SK-N-SH (cell line): ENCODE measurements at regions not wholly inside any gene's neighbourhood (a gene's known extent, or its start where the extent isn't known, plus 50 kb on each side); places are given as distances from the start of the nearest gene placed in this dataset.

Experiments
- CTCF ChIA-PET: fragments of 300-600, 350-600 bp; formaldehyde crosslinking; extraction: SDS; loops from one replicate; lab custom pipeline; 2021; lab: Yijun Ruan, JAX
- POLR2A ChIA-PET: fragments of 350-600 bp; sonication (Branson Sonifier 250); formaldehyde crosslinking; extraction: SDS; loops from one replicate; lab custom pipeline; 2020; ENCODE audit warnings: antibody characterized with exemption, inconsistent platforms; lab: Yijun Ruan, JAX
- DNase-seq: peaks from one replicate; pipeline ENCODE4 v3.0.0; 2012
- H2AFZ ChIP-seq: fragments of 200-600 bp; sonication (generic); 2 replicates; pipeline ENCODE4 v1.8.1; 2016; ENCODE audit warnings: antibody characterized with exemption, mild to moderate bottlenecking, low read depth
- H3F3A ChIP-seq: fragments of 200-600 bp; sonication (generic); replicated peaks from 2 replicates; pipeline ENCODE3; 2016; ENCODE audit warnings: antibody characterized with exemption, mild to moderate bottlenecking; ENCODE audit not compliant: insufficient read depth
- H3K27ac ChIP-seq, 2 experiments: fragments of 200-500 bp in 1 of 2; fragments of 200-600 bp in 1 of 2; sonication (Bioruptor generic) in 1 of 2; sonication (generic), shearing (Covaris generic) in 1 of 2; 2 replicates each; pipeline versions ENCODE4 v1.5.1 to v1.6.1; 2014 to 2016; ENCODE audit warnings: low read depth in 2 of 2, inconsistent platforms in 1 of 2, low read length in 1 of 2, mild to moderate bottlenecking in 1 of 2, mixed read lengths in 1 of 2
- H3K27me3 ChIP-seq: fragments of 200-600 bp; sonication (generic), shearing (Covaris generic); 2 replicates; pipeline ENCODE4 v1.6.1; 2016; ENCODE audit warnings: mixed run types; ENCODE audit not compliant: insufficient read depth
- H3K36me3 ChIP-seq, 2 experiments: fragments of 200-500 bp in 1 of 2; fragments of 200-600 bp in 1 of 2; sonication (Bioruptor generic) in 1 of 2; sonication (generic) in 1 of 2; replicated peaks in 1 of 2; 2 replicates each; pipeline versions ENCODE3 to v1.5.1; 2014 to 2016; ENCODE audit warnings: low read length in 1 of 2, mild to moderate bottlenecking in 1 of 2; ENCODE audit not compliant: insufficient read depth in 2 of 2, control insufficient read depth in 1 of 2
- H3K4me1 ChIP-seq, 2 experiments: fragments of 200-500 bp in 1 of 2; fragments of 200-600 bp in 1 of 2; sonication (Bioruptor generic) in 1 of 2; sonication (generic), shearing (Covaris generic) in 1 of 2; 2 replicates each; pipeline versions ENCODE4 v1.5.1 to v1.6.1; 2014 to 2016; ENCODE audit warnings: low read depth in 1 of 2, low read length in 1 of 2, mixed run types in 1 of 2; ENCODE audit not compliant: insufficient read depth in 2 of 2, control insufficient read depth in 1 of 2
- H3K4me2 ChIP-seq: fragments of 200-600 bp; sonication (generic), shearing (Covaris generic); 2 replicates; pipeline ENCODE4 v1.6.1; 2017; ENCODE audit warnings: mixed run types
- H3K4me3 ChIP-seq, 2 experiments: fragments of 200-500 bp in 1 of 2; fragments of 200-600 bp in 1 of 2; sonication (Bioruptor generic) in 1 of 2; sonication (generic), shearing (Covaris generic) in 1 of 2; 2 replicates each; pipeline versions ENCODE4 v1.5.1 to v1.8.1; 2014 to 2016; ENCODE audit warnings: low read depth in 2 of 2, inconsistent platforms in 1 of 2, low read length in 1 of 2, mild to moderate bottlenecking in 1 of 2, mixed read lengths in 1 of 2, moderate library complexity in 1 of 2
- H3K79me2 ChIP-seq: fragments of 200-600 bp; sonication (generic); 2 replicates; pipeline ENCODE4 v1.8.1; 2017; ENCODE audit warnings: mild to moderate bottlenecking; ENCODE audit not compliant: insufficient read depth
- H3K9ac ChIP-seq: fragments of 200-600 bp; sonication (generic); 2 replicates; pipeline ENCODE4 v1.6.1; 2017; ENCODE audit warnings: mixed run types
- H3K9me2 ChIP-seq: fragments of 200-600 bp; sonication (generic); 2 replicates; pipeline ENCODE4 v1.6.1; 2017; ENCODE audit warnings: mixed run types
- H3K9me3 ChIP-seq: fragments of 200-600 bp; sonication (generic); 2 replicates; pipeline ENCODE4 v1.6.1; 2017; ENCODE audit warnings: mixed run types, mild to moderate bottlenecking, moderate library complexity
- H4K20me1 ChIP-seq: fragments of 200-600 bp; sonication (generic); 2 replicates; pipeline ENCODE4 v1.6.1; 2017; ENCODE audit warnings: mild to moderate bottlenecking, mixed run types; ENCODE audit not compliant: insufficient read depth
- CHD2 ChIP-seq: fragments of 150-350 bp; IDR thresholded peaks from 2 replicates; pipeline ENCODE4 v1.6.1; 2018; ENCODE audit warnings: low read length; ENCODE audit not compliant: partially characterized antibody
- ELF1 ChIP-seq: IDR thresholded peaks from 2 replicates; pipeline ENCODE4 v1.4.0; 2012
- EP300 ChIP-seq, 2 experiments: IDR thresholded peaks; 2 replicates each; pipeline versions ENCODE4 v1.4.0 to v1.6.1; 2012; ENCODE audit warnings: borderline replicate concordance in 1 of 2, low read depth in 1 of 2, low read length in 1 of 2
- FOSL2 ChIP-seq: IDR thresholded peaks from 2 replicates; pipeline ENCODE4 v1.4.0; 2012; ENCODE audit warnings: low read depth, mild to moderate bottlenecking, moderate library complexity, borderline replicate concordance
- GABPA ChIP-seq: IDR thresholded peaks from 2 replicates; pipeline ENCODE4 v1.4.0; 2012; ENCODE audit warnings: low read depth, mild to moderate bottlenecking
- GATA2 ChIP-seq: sonication (generic); formaldehyde crosslinking; IDR thresholded peaks from 2 replicates; pipeline ENCODE4 v1.5.0; 2020; ENCODE audit warnings: mild to moderate bottlenecking, missing genetic modification reagents
- MXI1 ChIP-seq: IDR thresholded peaks from 2 replicates; pipeline ENCODE4 v1.6.1; 2012; ENCODE audit warnings: mild to moderate bottlenecking, low read depth, low read length, improper control_type of control experiment
- NRF1 ChIP-seq: IDR thresholded peaks from 2 replicates; pipeline ENCODE4 v1.6.1; 2012; ENCODE audit warnings: low read depth, mild to moderate bottlenecking, low read length
- PBX3 ChIP-seq: IDR thresholded peaks from 2 replicates; pipeline ENCODE4; 2012
- RCOR1 ChIP-seq: fragments of 150-350 bp; IDR thresholded peaks from 2 replicates; pipeline ENCODE4 v1.6.1; 2017; ENCODE audit warnings: antibody characterized with exemption, low read length
- SIN3A ChIP-seq: IDR thresholded peaks from 2 replicates; pipeline ENCODE4 v1.6.1; 2012; ENCODE audit warnings: low read depth, mild to moderate bottlenecking, low read length, moderate library complexity, borderline replicate concordance
- SMC3 ChIP-seq: IDR thresholded peaks from 2 replicates; pipeline ENCODE4 v1.6.1; 2012; ENCODE audit warnings: low read depth, low read length, improper control_type of control experiment
- TCF12 ChIP-seq: IDR thresholded peaks from 2 replicates; pipeline ENCODE4 v1.4.0; 2012
- USF1 ChIP-seq: IDR thresholded peaks from 2 replicates; pipeline ENCODE4 v1.4.0; 2012; ENCODE audit warnings: low read depth, borderline replicate concordance
- YY1 ChIP-seq: IDR thresholded peaks from 2 replicates; pipeline ENCODE4 v1.4.0; 2012; ENCODE audit warnings: low read depth, mild to moderate bottlenecking
- WGBS: methylation state at CpG from one replicate; pipeline ENCODE4 v1.1.6; 2017; ENCODE audit warnings: low lambda C conversion rate; 5-methylcytosine and 5-hydroxymethylcytosine counted together
- TF ChIP-seq, protein P1 (sequence below): IDR thresholded peaks from 2 replicates; pipeline ENCODE4 v1.6.1; 2012; ENCODE audit warnings: mild to moderate bottlenecking, low read depth, low read length, moderate library complexity
- TF ChIP-seq, protein P2 (sequence below): IDR thresholded peaks from 2 replicates; pipeline ENCODE4 v1.4.0; 2012; ENCODE audit warnings: low read depth, borderline replicate concordance

DNA sequence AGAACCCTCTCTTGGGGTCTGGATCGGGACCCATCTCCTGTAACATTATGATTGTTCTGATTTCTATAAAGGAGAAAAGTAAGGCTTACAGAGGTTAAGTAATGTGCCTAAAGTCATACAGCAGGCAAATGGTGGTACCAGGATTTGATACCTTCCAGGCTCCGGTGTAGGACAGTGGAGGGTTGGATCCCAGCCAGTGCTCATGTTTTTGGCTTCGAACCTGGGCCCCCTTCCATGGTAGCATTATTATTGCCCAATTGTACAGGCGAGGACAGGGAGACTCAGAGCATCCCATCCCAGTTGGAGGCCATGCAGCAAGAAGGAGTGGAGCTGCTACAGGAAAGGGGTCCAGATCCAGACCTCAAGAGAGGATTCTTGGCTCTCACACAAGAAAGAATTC lies 202.7 kb downstream of the TFAP2C start:
- peaks cover 49% of the 10 kb centered on the region for H3K27me3 ChIP-seq
- CTCF ChIA-PET: no interaction called here
- no peaks in the 10 kb centered on the region for H3F3A ChIP-seq
- no peaks in the 10 kb centered on the region for H3K4me1 ChIP-seq
- H3K9me3 ChIP-seq: no peaks in the 10 kb centered on the region
- H3K4me2 ChIP-seq: no peak overlapping the region
- no peaks in the 10 kb centered on the region for H3K36me3 ChIP-seq
- no peak overlapping the region for H2AFZ ChIP-seq
- no peaks in the 10 kb centered on the region for H4K20me1 ChIP-seq
- 4% methylated on average over 4 of the region's 4 CpGs for WGBS
- no peak overlapping the region for H3K4me3 ChIP-seq
- TF ChIP-seq PBX3 (no peak), TCF12 (no peak), SMC3 (no peak), YY1 (no peak), SIN3A (no peak), MXI1 (no peak), EP300 (IDR thresholded peaks at IDR 0.05; ENCODE audit: borderline replicate concordance in 1 of 2, low read depth in 1 of 2, low read length in 1 of 2) (no peak), NRF1 (no peak), CHD2 (no peak), GATA2 (CRISPR knock-in tag) (no peak), FOSL2 (no peak), RCOR1 (no peak), USF1 (no peak), GABPA (no peak)
- TF ChIP-seq, protein P1, sequence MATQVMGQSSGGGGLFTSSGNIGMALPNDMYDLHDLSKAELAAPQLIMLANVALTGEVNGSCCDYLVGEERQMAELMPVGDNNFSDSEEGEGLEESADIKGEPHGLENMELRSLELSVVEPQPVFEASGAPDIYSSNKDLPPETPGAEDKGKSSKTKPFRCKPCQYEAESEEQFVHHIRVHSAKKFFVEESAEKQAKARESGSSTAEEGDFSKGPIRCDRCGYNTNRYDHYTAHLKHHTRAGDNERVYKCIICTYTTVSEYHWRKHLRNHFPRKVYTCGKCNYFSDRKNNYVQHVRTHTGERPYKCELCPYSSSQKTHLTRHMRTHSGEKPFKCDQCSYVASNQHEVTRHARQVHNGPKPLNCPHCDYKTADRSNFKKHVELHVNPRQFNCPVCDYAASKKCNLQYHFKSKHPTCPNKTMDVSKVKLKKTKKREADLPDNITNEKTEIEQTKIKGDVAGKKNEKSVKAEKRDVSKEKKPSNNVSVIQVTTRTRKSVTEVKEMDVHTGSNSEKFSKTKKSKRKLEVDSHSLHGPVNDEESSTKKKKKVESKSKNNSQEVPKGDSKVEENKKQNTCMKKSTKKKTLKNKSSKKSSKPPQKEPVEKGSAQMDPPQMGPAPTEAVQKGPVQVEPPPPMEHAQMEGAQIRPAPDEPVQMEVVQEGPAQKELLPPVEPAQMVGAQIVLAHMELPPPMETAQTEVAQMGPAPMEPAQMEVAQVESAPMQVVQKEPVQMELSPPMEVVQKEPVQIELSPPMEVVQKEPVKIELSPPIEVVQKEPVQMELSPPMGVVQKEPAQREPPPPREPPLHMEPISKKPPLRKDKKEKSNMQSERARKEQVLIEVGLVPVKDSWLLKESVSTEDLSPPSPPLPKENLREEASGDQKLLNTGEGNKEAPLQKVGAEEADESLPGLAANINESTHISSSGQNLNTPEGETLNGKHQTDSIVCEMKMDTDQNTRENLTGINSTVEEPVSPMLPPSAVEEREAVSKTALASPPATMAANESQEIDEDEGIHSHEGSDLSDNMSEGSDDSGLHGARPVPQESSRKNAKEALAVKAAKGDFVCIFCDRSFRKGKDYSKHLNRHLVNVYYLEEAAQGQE: no peak
- H3K27ac ChIP-seq: no peak overlapping the region
- H3K9me2 ChIP-seq: no peaks in the 10 kb centered on the region
- H3K9ac ChIP-seq: no peak overlapping the region
- POLR2A ChIA-PET: no interaction called here
- no peak for DNase-seq
- H3K79me2 ChIP-seq: no peaks in the 10 kb centered on the region

GRCh38 chr20:56833427-56833826 lies 204.3 kb downstream of the TFAP2C start:
- Histone ChIP-seq H3K9ac (no peak overlapping the region), H3K27me3 (peaks cover 32% of the 10 kb centered on the region), H3K9me3 (no peaks in the 10 kb centered on the region), H3K36me3 (no peaks in the 10 kb centered on the region), H3F3A (no peaks in the 10 kb centered on the region), H3K9me2 (no peaks in the 10 kb centered on the region), H3K4me1 (no peaks in the 10 kb centered on the region), H3K4me2 (no peak overlapping the region), H3K79me2 (no peaks in the 10 kb centered on the region), H2AFZ (no peak overlapping the region), H4K20me1 (no peaks in the 10 kb centered on the region), H3K27ac (no peak overlapping the region), H3K4me3 (no peak overlapping the region)
- POLR2A ChIA-PET: no interaction called here
- WGBS: 19% methylated on average over 5 of the region's 5 CpGs
- CTCF ChIA-PET: no interaction called here
- no peak for DNase-seq
- TF ChIP-seq USF1 (no peak), NRF1 (no peak), ELF1 (no peak), SMC3 (no peak), CHD2 (no peak)
- TF ChIP-seq, protein P1: no peak
- TF ChIP-seq, protein P2, sequence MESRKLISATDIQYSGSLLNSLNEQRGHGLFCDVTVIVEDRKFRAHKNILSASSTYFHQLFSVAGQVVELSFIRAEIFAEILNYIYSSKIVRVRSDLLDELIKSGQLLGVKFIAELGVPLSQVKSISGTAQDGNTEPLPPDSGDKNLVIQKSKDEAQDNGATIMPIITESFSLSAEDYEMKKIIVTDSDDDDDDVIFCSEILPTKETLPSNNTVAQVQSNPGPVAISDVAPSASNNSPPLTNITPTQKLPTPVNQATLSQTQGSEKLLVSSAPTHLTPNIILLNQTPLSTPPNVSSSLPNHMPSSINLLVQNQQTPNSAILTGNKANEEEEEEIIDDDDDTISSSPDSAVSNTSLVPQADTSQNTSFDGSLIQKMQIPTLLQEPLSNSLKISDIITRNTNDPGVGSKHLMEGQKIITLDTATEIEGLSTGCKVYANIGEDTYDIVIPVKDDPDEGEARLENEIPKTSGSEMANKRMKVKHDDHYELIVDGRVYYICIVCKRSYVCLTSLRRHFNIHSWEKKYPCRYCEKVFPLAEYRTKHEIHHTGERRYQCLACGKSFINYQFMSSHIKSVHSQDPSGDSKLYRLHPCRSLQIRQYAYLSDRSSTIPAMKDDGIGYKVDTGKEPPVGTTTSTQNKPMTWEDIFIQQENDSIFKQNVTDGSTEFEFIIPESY: no peak
